ENCODE measurements at regions not wholly inside any gene's neighbourhood (a gene's known extent, or its start where the extent isn't known, plus 50 kb on each side); places are given as distances from the start of the nearest gene placed in this dataset.

- DNase-seq: no peak
Observed at GRCh38 chr4:145427991-145428390, 53.7 kb upstream of the SMAD1 start.

GRCh38 chr4:145427221-145427620, 54.4 kb upstream of the SMAD1 start:
- DNase-seq: no peak

DNA sequence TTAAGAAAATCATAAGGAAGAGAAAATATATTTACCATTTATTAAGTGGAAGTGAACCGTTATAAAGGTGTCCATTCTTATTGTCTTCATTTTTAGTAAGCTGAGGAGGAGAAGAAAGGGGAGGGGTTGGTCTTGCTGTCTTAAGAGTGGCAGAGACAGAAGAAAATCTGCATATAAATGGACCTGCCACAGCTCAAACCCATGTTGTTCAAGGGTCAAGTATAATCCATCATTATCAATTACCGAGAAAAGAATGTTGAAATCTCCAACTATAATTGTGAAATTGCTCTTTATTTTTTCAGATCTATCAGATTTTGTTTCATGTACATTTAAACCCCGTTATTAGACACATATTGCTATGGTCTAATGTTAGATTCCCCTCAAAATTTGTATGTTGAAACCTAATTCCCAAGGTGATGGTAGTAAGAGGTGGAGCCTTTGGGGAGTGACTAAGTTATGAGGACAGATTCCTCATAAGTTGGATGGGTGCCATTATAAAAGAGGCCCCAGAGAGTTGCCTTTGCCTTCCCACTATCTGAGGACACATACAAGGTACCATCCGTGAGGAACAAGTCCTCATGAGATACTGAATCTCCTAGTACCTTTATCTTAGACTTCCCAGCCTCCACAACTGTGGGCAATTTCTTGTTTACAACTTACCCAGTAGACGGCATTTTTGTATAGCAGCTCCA, 58.5 kb upstream of the SMAD1 start:
- DNase-seq: no peak

- no peak for DNase-seq
Observed at GRCh38 chr4:145420595-145421214, 60.9 kb upstream of the SMAD1 start.

DNA sequence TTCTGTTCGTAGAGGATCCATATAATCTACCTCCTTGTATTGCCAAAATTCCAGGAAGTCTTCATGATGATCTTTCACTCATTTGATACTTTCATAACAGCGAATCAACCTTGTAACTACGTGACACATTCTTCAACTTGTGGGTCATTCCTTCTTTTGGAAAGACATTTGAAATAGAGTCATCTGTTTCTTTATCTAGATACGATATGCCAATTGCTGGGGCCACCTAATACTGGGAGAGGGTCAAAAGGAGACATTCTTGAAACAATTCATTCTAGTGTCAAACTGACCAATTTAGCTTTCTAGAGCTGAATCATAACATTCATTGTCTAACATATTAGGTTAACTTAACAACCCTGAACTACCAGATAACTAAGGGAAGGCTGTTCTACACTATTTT, 62.9 kb upstream of the SMAD1 start:
- no peak for DNase-seq

- no peak for DNase-seq
Observed at GRCh38 chr4:145417348-145418130, 64.1 kb upstream of the SMAD1 start.

DNA sequence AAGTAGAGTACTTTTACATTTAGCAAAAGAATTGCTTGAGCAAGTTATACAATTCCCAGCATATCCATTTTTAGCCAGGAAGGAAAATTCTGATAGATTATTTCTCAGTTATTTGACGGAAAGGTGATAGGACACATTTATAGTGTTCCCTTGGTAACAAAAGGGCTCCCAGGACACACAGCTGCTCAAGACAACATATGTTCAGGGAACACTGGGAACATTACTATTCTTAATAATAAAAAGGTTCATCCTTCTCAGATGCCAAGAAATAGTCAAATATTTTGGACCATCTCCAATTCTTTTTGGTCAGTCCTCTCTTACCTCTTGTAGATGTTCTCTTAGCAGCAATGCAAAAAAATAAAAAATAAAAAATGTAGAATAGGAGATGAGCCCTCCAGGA, 66.8 kb upstream of the SMAD1 start:
- no peak for DNase-seq

DNA sequence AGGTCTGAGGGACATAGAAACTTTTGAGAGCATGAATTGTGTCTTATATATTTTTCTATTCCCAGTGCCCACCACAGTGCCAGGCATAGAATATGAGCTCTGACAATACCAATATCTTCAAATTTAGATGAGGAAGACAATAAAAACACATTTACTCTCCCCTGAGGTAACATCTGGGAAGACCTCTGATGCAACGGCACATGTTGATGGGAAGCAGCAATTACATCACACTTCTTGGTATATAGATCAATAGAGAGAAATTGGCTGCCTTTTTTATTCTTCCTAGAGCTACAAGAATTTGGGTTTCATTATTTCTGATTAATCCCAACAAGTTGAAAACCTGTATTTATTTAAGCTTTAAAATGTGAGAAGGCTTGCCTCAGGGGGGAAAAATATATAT, 67.4 kb upstream of the SMAD1 start:
- no peak for DNase-seq

DNA sequence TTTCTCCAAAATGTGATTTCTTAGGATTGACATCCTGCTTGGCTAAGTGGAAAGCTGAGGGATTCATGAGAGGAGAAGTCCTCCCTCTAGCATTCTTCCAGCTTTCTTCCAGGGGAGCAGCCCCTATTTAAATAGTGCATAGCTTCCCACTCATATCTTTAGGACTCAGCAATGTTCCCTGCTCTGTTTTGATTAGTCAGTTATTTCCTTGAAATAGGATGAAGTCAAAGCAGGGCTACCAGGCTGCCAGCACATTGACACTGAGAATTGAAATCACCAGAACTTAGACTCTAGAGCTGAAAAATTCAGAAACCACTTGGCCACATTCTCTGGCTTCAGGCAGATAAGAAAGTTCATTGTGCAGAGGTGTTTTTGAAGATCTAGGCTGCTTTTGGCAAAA, 74.7 kb upstream of the SMAD1 start:
- DNase-seq: no peak

DNA sequence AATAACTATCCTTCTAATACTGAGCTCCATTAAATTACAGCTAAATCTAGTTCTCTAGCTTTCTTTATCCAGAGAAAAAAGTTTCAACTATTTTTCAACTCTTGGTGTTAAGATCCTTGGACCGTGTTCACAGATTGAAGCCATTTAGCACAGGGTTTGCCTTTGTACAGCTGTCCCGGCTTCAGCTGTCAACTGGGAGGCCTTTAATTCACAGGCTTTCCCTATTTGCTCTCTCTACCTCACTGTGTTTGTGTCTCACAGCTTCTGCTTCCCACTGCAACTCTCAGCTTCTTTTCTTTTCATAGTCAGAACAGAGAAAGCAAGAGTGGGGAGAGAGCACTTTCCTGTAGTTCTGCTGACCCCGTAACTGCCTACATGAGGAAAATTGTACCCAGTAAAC, 76.9 kb upstream of the SMAD1 start:
- DNase-seq: no peak

DNA sequence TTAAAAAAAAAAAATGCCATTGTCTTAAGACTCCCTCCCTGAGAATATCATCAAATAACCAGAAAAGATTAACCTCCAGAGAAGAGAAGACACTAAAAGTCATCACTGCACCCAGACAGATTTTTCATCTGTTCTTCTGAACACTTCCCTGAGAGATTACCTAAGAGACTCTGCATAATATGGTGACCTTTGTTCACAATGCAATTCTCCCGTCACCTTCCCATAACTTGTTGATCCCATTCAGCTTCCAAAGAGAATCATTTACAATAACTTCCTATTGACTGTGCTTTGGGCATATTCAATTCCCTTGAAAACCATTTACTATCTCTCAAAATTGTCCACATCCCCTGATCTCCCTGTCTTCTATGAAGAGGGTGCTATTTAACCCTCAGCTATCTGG, 85.1 kb upstream of the SMAD1 start:
- no peak for DNase-seq

- DNase-seq: no peak
Observed at GRCh38 chr4:145390571-145390970, 91.1 kb upstream of the SMAD1 start.

- DNase-seq: no peak
Observed at GRCh38 chr4:145389550-145389949, 92.1 kb upstream of the SMAD1 start.

DNA sequence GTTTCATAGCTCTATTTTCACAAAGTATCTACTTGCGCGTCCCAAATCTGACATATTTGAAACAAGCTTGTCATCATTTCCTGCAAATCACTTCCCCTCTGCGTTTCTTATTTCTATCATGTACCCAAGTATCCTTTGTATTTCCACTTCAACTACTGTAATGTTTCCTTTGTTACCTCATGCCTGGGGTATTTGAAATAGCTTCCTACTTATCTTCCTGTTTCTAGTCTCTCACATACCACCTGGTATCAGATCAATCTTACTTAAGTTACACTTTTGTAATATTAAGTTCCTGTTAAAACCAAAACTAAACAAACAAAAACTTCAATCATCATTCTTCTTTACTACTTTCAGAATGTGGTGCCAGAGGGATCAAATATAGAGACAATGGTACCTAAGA, 93.6 kb upstream of the SMAD1 start:
- no peak for DNase-seq

- no peak for DNase-seq
Observed at GRCh38 chr4:145387079-145387478, 94.6 kb upstream of the SMAD1 start.

GRCh38 chr4:145381163-145381562, 100.5 kb upstream of the SMAD1 start:
- DNase-seq: no peak

GRCh38 chr4:145380123-145380522, 101.5 kb upstream of the SMAD1 start:
- DNase-seq: no peak

- no peak for DNase-seq
Observed at GRCh38 chr4:145375416-145375815, 106.2 kb upstream of the SMAD1 start.

DNA sequence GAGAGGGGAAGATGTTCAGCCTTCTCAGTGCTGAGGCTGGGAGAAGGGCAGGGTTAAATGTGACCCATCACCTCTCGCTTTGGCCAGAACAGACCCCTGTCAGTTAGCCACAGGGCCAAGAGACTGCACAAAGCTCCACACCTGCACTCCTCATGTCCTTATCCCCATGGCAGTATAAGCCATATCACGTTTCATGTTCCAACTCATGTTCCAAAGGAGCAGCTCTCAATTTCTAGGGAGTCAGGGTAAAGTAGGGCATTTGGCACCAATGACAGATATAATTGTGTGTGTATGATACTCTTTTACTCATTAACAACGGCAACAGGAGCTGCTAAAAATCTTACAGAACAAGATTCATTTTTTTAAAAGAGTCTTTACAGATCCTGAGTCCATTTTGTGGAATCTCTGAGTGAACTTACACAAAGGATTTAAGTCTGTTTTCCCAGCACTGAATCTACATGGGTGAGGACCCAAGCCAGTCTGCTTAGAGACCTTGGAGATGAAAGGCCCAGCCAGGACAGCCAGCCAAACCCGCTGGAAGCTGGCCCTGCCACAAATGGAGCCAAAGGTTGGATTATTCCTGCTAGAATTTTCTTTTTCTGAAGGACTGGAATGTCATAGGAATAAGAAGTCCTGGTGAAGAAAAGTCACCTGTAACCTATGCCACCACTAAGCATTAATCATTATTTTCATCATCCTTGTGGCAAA, 129.1 kb upstream of the SMAD1 start:
- no peak for DNase-seq

- DNase-seq: no peak
Observed at GRCh38 chr4:145351922-145352321, 129.7 kb upstream of the SMAD1 start.

- no peak for DNase-seq
Observed at GRCh38 chr4:145351162-145351561, 130.5 kb upstream of the SMAD1 start.

DNA sequence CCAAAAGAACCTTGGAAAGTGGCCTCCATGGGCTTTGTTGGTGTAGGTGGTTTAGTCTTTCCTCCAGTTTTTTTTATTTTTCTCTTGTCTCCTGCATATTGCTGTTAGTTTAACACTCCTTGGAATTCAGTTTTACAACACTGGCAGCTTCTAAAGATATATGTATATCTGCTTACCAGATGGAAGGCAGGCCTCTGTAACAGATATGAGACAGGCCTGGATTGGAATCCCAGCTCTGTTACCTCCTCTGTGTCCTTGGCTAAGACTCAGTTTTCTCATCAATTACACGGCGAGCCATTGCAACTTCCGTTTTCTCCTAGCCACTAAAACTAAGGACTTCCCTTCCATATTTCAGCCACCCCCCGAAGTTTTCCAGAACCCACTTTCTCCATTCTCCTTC, 133.4 kb upstream of the SMAD1 start:
- DNase-seq: no peak

DNA sequence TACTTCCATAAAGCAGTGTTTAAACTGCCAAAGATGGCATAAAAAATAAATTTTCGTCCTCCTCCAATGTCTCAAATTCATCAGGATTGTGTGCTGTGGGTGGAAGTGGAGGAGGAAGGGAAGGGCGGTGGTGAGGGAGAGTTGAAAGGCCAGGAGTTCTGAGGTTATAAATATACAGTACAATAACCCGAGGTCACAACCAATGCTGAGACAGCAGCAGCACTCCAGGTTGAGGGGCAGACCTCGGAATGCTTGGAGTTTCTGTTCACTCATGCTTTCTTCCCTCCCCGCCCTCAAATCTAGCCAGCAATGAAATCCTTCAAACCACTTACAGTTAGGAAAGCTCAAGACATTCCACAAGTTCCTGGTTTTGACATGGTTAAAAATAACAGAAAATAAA, 134.0 kb upstream of the SMAD1 start:
- no peak for DNase-seq

- DNase-seq: no peak
Observed at GRCh38 chr4:145346081-145346480, 135.6 kb upstream of the SMAD1 start.

Data from NCI-H1105 treated with DMSO at 0.1 percent for 48 hours (cell line).